Mesothelial cell of epicardium (in vitro differentiated cells): ENCODE measurements at regions not wholly inside any gene's neighbourhood (a gene's known extent, or its start where the extent isn't known, plus 50 kb on each side); places are given as distances from the start of the nearest gene placed in this dataset. TPM values are rescaled to one million over a fixed set of nuclear protein-coding genes. Genes with fewer than 3 reads are reported as not detected.
A peak's percentile ranks its signal among the peaks of the same experiment; 100 is the strongest.

ENCODE experiments used
- DNase-seq, 2 experiments: peaks; one replicate each; pipeline ENCODE4 v3.0.0; 2021; ENCODE audit warnings: low spot score in 2 of 2; ENCODE audit not compliant: unreplicated experiment in 2 of 2
- H3K27ac Mint-ChIP-seq: 2 replicates; pipeline ENCODE4 v1.8.0; 2021; ENCODE audit warnings: mixed read lengths
- H3K27me3 Mint-ChIP-seq: 2 replicates; pipeline ENCODE4 v1.8.0; 2021; ENCODE audit warnings: low read depth, mixed read lengths
- H3K36me3 Mint-ChIP-seq: 2 replicates; pipeline ENCODE4 v1.8.0; 2021; ENCODE audit warnings: mixed read lengths
- H3K4me1 Mint-ChIP-seq: 2 replicates; pipeline ENCODE4 v1.8.0; 2021; ENCODE audit warnings: mixed read lengths
- H3K4me3 Mint-ChIP-seq: 2 replicates; pipeline ENCODE4 v1.8.0; 2021; ENCODE audit warnings: mild to moderate bottlenecking, moderate library complexity, mixed read lengths
- H3K9me3 Mint-ChIP-seq: 2 replicates; pipeline ENCODE4 v1.8.0; 2021; ENCODE audit warnings: mixed read lengths
- CTCF ChIP-seq: fragments of 200-600 bp; sonication (generic); IDR thresholded peaks from one replicate; pipeline ENCODE4 v1.5.0; 2021; ENCODE audit warnings: antibody characterized with exemption; ENCODE audit not compliant: unreplicated experiment
- microRNA-seq: library from miRNA; unstranded; fragments of <30 nt; microRNA quantifications from one replicate; pipeline ENCODE4 v1.2.0, GENCODE V29; 2021; ENCODE audit warnings: inconsistent platforms, mixed read lengths

GRCh38 chr22:47225080-47225930 is 462.9 kb downstream of the TBC1D22A start:
- Mint-ChIP-seq H3K4me1 (no peaks in the 10 kb centered on the region), H3K27ac (no peak overlapping the region), H3K36me3 (peaks cover under 1% of the 10 kb centered on the region), H3K4me3 (no peak overlapping the region), H3K9me3 (peaks cover 57% of the 10 kb centered on the region), H3K27me3 (no peaks in the 10 kb centered on the region)
- TF ChIP-seq CTCF: no peak
- peak in 1 of 2 experiments; percentile 25 for DNase-seq

Small RNA genes lying in the stretch of these regions (microRNA-seq; reads per million reads assigned to microRNA genes)
- gene MIR3201 (not detected), gene MIR3667 (not detected), gene MIR4535 (not detected)
